IPS-15b (cell line): ENCODE measurements at regions not wholly inside any gene's neighbourhood (a gene's known extent, or its start where the extent isn't known, plus 50 kb on each side); places are given as distances from the start of the nearest gene placed in this dataset.
"Not testable (repeated sequence)": the region's sequence is repeated elsewhere in the genome, so short reads cannot be mapped to it uniquely, and the experiment has no call there.

ENCODE experiments used
- H3K27me3 ChIP-seq: one replicate; pipeline ENCODE4 v1.6.1; 2013; ENCODE audit warnings: low read length; ENCODE audit not compliant: control insufficient read depth, insufficient read depth
- H3K36me3 ChIP-seq: one replicate; pipeline ENCODE4 v1.6.1; 2013; ENCODE audit warnings: low read length; ENCODE audit not compliant: control insufficient read depth, insufficient read depth
- H3K4me1 ChIP-seq: one replicate; pipeline ENCODE4 v1.6.1; 2013; ENCODE audit warnings: mild to moderate bottlenecking, low read length; ENCODE audit not compliant: control insufficient read depth, insufficient read depth
- H3K4me3 ChIP-seq: one replicate; pipeline ENCODE4 v1.5.1; 2013; ENCODE audit warnings: low read depth, low read length
- H3K9ac ChIP-seq: one replicate; pipeline ENCODE4 v1.6.1; 2013; ENCODE audit warnings: low read depth, mild to moderate bottlenecking, low read length
- H3K9me3 ChIP-seq: one replicate; pipeline ENCODE4 v1.6.1; 2013; ENCODE audit warnings: mild to moderate bottlenecking, low read length; ENCODE audit not compliant: control insufficient read depth, insufficient read depth

- Histone ChIP-seq H3K4me1 (no peaks in the 10 kb centered on the region), H3K9ac (no peak overlapping the region), H3K4me3 (no peak overlapping the region), H3K9me3 (no peaks in the 10 kb centered on the region), H3K27me3 (no peaks in the 10 kb centered on the region), H3K36me3 (no peaks in the 10 kb centered on the region)
These were observed 207.8 kb upstream of the DCAF8L1 start for GRCh38 chrX:28189011-28189410.

GRCh38 chrX:28188526-28188925 lies 207.3 kb upstream of the DCAF8L1 start:
- Histone ChIP-seq H3K4me1 (no peaks in the 10 kb centered on the region), H3K4me3 (no peak overlapping the region), H3K9ac (no peak overlapping the region), H3K27me3 (no peaks in the 10 kb centered on the region), H3K9me3 (no peaks in the 10 kb centered on the region), H3K36me3 (no peaks in the 10 kb centered on the region)

GRCh38 chrX:28180096-28180495 lies 198.8 kb upstream of the DCAF8L1 start:
- no peaks in the 10 kb centered on the region for H3K36me3 ChIP-seq
- no peak overlapping the region for H3K4me3 ChIP-seq
- H3K27me3 ChIP-seq: no peaks in the 10 kb centered on the region
- H3K9me3 ChIP-seq: no peaks in the 10 kb centered on the region
- H3K4me1 ChIP-seq: no peaks in the 10 kb centered on the region
- H3K9ac ChIP-seq: no peak overlapping the region

- Histone ChIP-seq H3K9me3 (no peaks in the 10 kb centered on the region), H3K4me3 (no peak overlapping the region), H3K9ac (no peak overlapping the region), H3K27me3 (no peaks in the 10 kb centered on the region), H3K36me3 (no peaks in the 10 kb centered on the region), H3K4me1 (no peaks in the 10 kb centered on the region)
These were observed 197.0 kb upstream of the DCAF8L1 start for GRCh38 chrX:28178206-28178605.

GRCh38 chrX:28177202-28177601 lies 196.0 kb upstream of the DCAF8L1 start:
- Histone ChIP-seq H3K27me3 (no peaks in the 10 kb centered on the region), H3K4me1 (no peaks in the 10 kb centered on the region), H3K9me3 (no peaks in the 10 kb centered on the region), H3K4me3 (no peak overlapping the region), H3K36me3 (no peaks in the 10 kb centered on the region), H3K9ac (no peak overlapping the region)

GRCh38 chrX:28170713-28171112 lies 189.5 kb upstream of the DCAF8L1 start:
- H3K9me3 ChIP-seq: no peaks in the 10 kb centered on the region
- H3K4me3 ChIP-seq: no peak overlapping the region
- H3K36me3 ChIP-seq: no peaks in the 10 kb centered on the region
- no peaks in the 10 kb centered on the region for H3K27me3 ChIP-seq
- no peak overlapping the region for H3K9ac ChIP-seq
- H3K4me1 ChIP-seq: no peaks in the 10 kb centered on the region

- Histone ChIP-seq H3K36me3 (no peaks in the 10 kb centered on the region), H3K27me3 (no peaks in the 10 kb centered on the region), H3K4me1 (no peaks in the 10 kb centered on the region), H3K9ac (no peak overlapping the region), H3K9me3 (no peaks in the 10 kb centered on the region), H3K4me3 (no peak overlapping the region)
These were observed 176.9 kb upstream of the DCAF8L1 start for GRCh38 chrX:28158019-28158777.

- not testable (repeated sequence) for H3K9me3 ChIP-seq
These were observed 171.0 kb upstream of the DCAF8L1 start for GRCh38 chrX:28152263-28152662.

GRCh38 chrX:28135378-28136047 lies 154.3 kb upstream of the DCAF8L1 start:
- H3K4me1 ChIP-seq: peaks cover 2% of the 10 kb centered on the region
- H3K36me3 ChIP-seq: no peaks in the 10 kb centered on the region
- no peak overlapping the region for H3K9ac ChIP-seq
- no peak overlapping the region for H3K4me3 ChIP-seq
- H3K9me3 ChIP-seq: no peaks in the 10 kb centered on the region
- peaks cover 8% of the 10 kb centered on the region for H3K27me3 ChIP-seq

More at GRCh38 chrX:28152263-28152662, 171.0 kb upstream of the DCAF8L1 start:
- H3K4me1 ChIP-seq, H3K9ac ChIP-seq, H3K36me3 ChIP-seq, H3K27me3 ChIP-seq, H3K4me3 ChIP-seq: not testable (repeated sequence)

GRCh38 chrX:28133763-28134162 lies 152.5 kb upstream of the DCAF8L1 start:
- Histone ChIP-seq H3K27me3 (peaks cover 24% of the 10 kb centered on the region), H3K36me3 (no peaks in the 10 kb centered on the region), H3K9ac (no peak overlapping the region), H3K4me3 (no peak overlapping the region), H3K9me3 (no peaks in the 10 kb centered on the region), H3K4me1 (peaks cover 2% of the 10 kb centered on the region)

GRCh38 chrX:28127662-28128061 lies 146.4 kb upstream of the DCAF8L1 start:
- peaks cover 2% of the 10 kb centered on the region for H3K4me1 ChIP-seq

GRCh38 chrX:28126886-28127285 lies 145.6 kb upstream of the DCAF8L1 start:
- Histone ChIP-seq H3K4me1 (peaks cover 1% of the 10 kb centered on the region), H3K4me3 (no peak overlapping the region), H3K36me3 (no peaks in the 10 kb centered on the region), H3K27me3 (peaks cover 85% of the 10 kb centered on the region), H3K9me3 (no peaks in the 10 kb centered on the region), H3K9ac (no peak overlapping the region)

More at GRCh38 chrX:28127662-28128061, 146.4 kb upstream of the DCAF8L1 start:
- no peak overlapping the region for H3K4me3 ChIP-seq
- H3K9ac ChIP-seq: no peak overlapping the region
- peaks cover 77% of the 10 kb centered on the region for H3K27me3 ChIP-seq
- H3K9me3 ChIP-seq: no peaks in the 10 kb centered on the region
- no peaks in the 10 kb centered on the region for H3K36me3 ChIP-seq
